Right lobe of liver (tissue), 4 donors: ENCODE measurements at regions not wholly inside any gene's neighbourhood (a gene's known extent, or its start where the extent isn't known, plus 50 kb on each side); places are given as distances from the start of the nearest gene placed in this dataset.

Source experiments
- CTCF ChIP-seq, 4 donors: fragments of 200-600 bp in 3 of 4; fragments of 450-650 bp in 1 of 4; IDR thresholded peaks; one replicate each; pipeline versions ENCODE4 v1.5.1 to v1.8.0; 2016 to 2022; ENCODE audit warnings: antibody characterized with exemption in 4 of 4, mild to moderate bottlenecking in 2 of 4
- POLR2A ChIP-seq: fragments of 450-650 bp; IDR thresholded peaks from one replicate; pipeline ENCODE4 v1.6.1; 2017; ENCODE audit warnings: antibody characterized with exemption, mild to moderate bottlenecking
- donor health status: DM: no; HTN: no; CAD: no.
- donor health status: DM: no; HTN: no; CAD: no.
- donor health status: DM: no; HTN: yes; CAD: no.

GRCh38 chr5:3346111-3346820 is 249.4 kb upstream of the IRX1 start:
- TF ChIP-seq CTCF (IDR thresholded peaks at IDR 0.05) (no peak), POLR2A (no peak)
